ENCODE measurements at regions not wholly inside any gene's neighbourhood (a gene's known extent, or its start where the extent isn't known, plus 50 kb on each side); places are given as distances from the start of the nearest gene placed in this dataset.

DNA sequence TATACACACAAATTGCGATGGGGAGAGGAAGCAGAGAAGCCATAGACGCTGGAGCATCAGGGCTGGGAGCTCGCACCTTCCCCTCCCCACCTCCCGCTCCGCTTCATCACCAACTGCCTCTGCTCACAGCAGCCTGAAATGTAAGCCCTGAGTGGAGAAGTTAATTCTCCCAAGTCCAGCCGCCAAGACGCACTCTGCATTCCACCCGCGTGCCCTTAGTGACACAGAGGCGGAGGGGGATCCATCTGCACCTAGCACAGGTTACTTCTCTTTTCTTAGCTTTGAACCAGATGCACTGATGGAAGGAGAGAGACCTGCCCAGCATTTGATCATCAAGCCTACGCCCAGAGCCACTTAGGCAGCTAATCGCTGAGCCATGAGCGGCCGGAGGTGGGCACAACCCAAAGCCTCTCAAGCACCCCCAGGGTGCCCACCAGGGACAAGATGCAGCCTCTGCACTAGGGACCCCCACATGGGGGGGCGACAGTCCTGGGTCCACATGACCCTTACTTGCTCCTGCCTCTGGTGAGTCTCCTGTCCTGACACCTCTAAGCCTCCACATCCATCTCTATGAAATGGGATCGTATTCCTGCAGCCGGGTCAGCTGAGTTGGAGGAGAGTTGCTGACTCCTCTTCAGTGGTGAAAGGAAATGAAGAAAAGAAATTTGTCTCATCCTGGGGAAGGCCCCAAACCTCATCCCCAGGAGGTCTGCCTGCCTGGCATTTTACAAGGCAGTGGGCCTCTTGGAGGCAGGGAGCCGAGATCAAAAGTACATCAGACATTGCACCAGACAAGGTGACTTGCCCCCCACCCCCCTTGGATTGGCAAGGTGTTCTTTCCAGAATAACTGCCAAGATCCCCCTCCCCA lies 316.2 kb downstream of the MATN1 start:
- Histone ChIP-seq H3K4me1 (ENCODE audit: control insufficient read depth in 1 of 2, insufficient read depth in 1 of 2, low read depth in 1 of 2, low read length in 1 of 2) (no peaks in the 10 kb centered on the region), H3K4me3 (ENCODE audit: low read depth in 1 of 2, low read length in 1 of 2) (no peak overlapping the region), H3K9me3 (no peaks in the 10 kb centered on the region), H3K36me3 (no peaks in the 10 kb centered on the region), H3K27me3 (no peaks in the 10 kb centered on the region), H3K27ac (no peak overlapping the region)
- no peak for TF ChIP-seq CTCF (IDR thresholded peaks at IDR 0.05)

- no peaks in the 10 kb centered on the region for H3K4me1 ChIP-seq (ENCODE audit: control insufficient read depth in 1 of 2, insufficient read depth in 1 of 2, low read depth in 1 of 2, low read length in 1 of 2)
- no peak overlapping the region for H3K4me3 ChIP-seq (ENCODE audit: low read depth in 1 of 2, low read length in 1 of 2)
- no peaks in the 10 kb centered on the region for H3K27me3 ChIP-seq
- H3K27ac ChIP-seq, result no peak overlapping the region
- TF ChIP-seq CTCF (IDR thresholded peaks at IDR 0.05), result no peak
- H3K9me3 ChIP-seq, result no peaks in the 10 kb centered on the region
- H3K36me3 ChIP-seq, result no peaks in the 10 kb centered on the region
These were observed 317.7 kb downstream of the MATN1 start for GRCh38 chr1:30405631-30406212.

GRCh38 chr1:30405081-30405480 lies 318.3 kb downstream of the MATN1 start:
- Histone ChIP-seq H3K4me1 (ENCODE audit: control insufficient read depth in 1 of 2, insufficient read depth in 1 of 2, low read depth in 1 of 2, low read length in 1 of 2) (no peaks in the 10 kb centered on the region), H3K9me3 (no peaks in the 10 kb centered on the region), H3K4me3 (ENCODE audit: low read depth in 1 of 2, low read length in 1 of 2) (no peak overlapping the region), H3K36me3 (no peaks in the 10 kb centered on the region), H3K27me3 (no peaks in the 10 kb centered on the region), H3K27ac (no peak overlapping the region)
- no peak for TF ChIP-seq CTCF (IDR thresholded peaks at IDR 0.05)

DNA sequence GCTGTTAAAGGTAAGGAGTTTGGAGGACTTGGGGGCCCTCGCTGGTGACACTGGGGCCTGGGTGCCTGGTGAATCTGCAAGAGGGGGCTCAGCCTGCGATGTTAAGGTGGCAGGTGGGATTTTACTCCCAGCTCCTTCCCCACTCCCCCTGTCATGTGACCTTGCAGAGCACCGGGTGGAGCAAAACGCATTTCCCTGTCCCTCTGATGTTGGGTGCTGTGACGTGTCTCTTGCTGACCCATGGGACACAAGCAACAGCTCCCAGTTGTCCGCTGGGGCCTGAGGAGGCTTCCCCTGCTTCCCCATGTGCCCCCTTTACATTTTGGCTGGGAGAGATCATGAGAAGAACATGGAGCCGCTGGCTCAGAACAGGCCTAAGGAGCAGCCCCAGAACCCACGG lies 319.0 kb downstream of the MATN1 start:
- TF ChIP-seq CTCF (IDR thresholded peaks at IDR 0.05), result no peak
- Histone ChIP-seq H3K27ac (no peak overlapping the region), H3K4me3 (ENCODE audit: low read depth in 1 of 2, low read length in 1 of 2) (no peak overlapping the region)

DNA sequence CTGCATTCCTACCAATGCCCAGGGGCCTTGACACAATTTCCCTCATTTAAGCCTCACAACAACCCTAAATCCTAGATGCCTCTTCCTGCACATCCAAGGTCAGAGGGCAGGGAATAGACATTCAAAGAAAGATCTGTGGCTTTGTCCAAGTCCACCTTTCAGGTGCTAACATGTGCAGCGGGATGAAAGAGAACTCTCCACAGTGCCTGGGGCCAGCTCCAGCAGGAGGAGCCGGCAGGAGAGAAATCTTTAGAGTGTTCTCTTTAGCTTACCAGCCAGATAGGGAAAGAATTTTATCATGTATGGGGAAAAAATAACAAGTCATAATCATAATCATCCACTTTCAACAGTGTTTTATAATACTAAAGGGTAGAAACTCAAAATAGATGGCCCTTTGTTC lies 319.7 kb downstream of the MATN1 start:
- Histone ChIP-seq H3K27ac (no peak overlapping the region), H3K27me3 (no peaks in the 10 kb centered on the region), H3K36me3 (no peaks in the 10 kb centered on the region), H3K4me1 (ENCODE audit: control insufficient read depth in 1 of 2, insufficient read depth in 1 of 2, low read depth in 1 of 2, low read length in 1 of 2) (no peaks in the 10 kb centered on the region), H3K4me3 (ENCODE audit: low read depth in 1 of 2, low read length in 1 of 2) (no peak overlapping the region), H3K9me3 (no peaks in the 10 kb centered on the region)
- no peak for TF ChIP-seq CTCF (IDR thresholded peaks at IDR 0.05)

More for the DNA sequence above, 319.0 kb downstream of the MATN1 start:
- H3K4me1 ChIP-seq (ENCODE audit: control insufficient read depth in 1 of 2, insufficient read depth in 1 of 2, low read depth in 1 of 2, low read length in 1 of 2), result no peaks in the 10 kb centered on the region
- H3K27me3 ChIP-seq, result no peaks in the 10 kb centered on the region
- no peaks in the 10 kb centered on the region for H3K36me3 ChIP-seq
- no peaks in the 10 kb centered on the region for H3K9me3 ChIP-seq
